ENCODE measurements at regions not wholly inside any gene's neighbourhood (a gene's known extent, or its start where the extent isn't known, plus 50 kb on each side); places are given as distances from the start of the nearest gene placed in this dataset.
"Not testable (repeated sequence)": the region's sequence is repeated elsewhere in the genome, so short reads cannot be mapped to it uniquely, and the experiment has no call there.

DNA sequence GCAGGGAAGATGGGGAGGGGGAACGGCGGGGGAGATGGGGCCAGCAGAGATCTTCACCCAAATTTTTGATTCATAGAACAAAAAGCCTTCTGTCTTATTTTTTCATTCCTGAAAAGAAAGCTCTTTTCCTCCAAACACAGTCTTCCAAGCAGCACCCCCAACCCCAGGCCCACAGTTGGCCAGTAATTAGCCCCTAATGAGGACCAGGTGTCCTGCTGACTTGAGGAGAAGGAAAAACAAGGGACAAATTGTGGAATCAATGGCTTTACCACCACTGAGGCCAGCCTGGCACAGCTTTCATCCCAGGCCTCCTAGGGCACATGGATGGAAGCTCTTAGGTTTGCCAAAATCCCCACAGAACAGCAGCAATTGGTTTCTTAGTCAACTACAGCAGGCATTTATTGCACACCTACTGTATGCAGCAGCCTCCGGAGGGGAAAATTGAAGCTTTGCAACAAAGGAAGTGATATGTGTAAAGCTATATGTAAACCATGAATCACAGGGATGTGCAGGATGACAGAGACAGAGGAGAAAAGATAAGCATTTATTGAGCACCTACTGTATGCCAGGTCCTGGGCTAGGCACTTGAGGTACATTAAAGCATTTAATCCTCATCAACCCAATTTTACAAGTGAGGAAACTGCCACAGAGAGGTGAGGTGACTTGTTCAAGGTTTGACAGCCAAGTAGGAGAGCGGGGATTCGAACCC, 199.5 kb downstream of the TBC1D2B start:
- ATAC-seq, result no peak
- no peaks in the 10 kb centered on the region for H3K36me3 Mint-ChIP-seq
- H3K27ac Mint-ChIP-seq, result no peak overlapping the region
- no peaks in the 10 kb centered on the region for H3K4me1 Mint-ChIP-seq
- H3K27me3 Mint-ChIP-seq, result no peaks in the 10 kb centered on the region
- H3K4me3 Mint-ChIP-seq, result no peak overlapping the region
- H3K9me3 Mint-ChIP-seq, result no peaks in the 10 kb centered on the region

DNA sequence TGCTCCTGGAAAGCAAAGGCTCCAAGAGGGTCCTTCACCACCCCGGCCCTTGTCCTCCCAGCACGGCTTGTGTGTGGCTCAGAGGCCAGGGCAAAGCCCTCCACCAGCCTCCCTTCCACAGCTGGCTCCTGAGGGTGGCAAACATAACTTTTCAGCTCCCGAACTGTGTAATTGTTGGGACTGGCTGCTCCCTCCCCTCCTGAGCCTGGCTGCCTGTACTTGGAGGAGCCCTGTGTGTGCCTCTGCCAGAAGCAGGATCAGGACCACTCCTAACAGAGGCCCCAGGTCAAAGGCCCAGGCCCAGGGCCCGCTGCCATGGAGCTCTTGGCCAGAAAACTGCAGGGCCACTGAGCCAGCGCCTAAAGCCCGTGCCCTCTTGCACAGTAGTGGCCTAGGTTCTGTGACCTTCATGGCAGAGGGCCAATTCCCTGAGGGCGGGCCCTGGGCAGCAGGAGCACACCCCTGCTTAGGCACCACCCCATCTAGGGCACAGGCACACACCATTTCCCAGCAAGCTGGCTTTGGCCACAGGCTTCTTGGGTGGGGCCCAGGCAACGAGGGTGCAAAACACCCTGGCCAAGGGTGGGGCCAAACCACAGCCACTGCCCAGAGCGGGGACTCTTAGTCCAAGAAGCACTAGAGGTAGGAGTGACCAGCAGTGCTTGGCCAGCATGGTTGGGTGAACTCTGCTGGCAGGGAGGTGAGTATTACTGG, 201.2 kb downstream of the TBC1D2B start:
- not testable (repeated sequence) for H3K4me3 Mint-ChIP-seq, H3K4me1 Mint-ChIP-seq, H3K9me3 Mint-ChIP-seq, H3K36me3 Mint-ChIP-seq, H3K27me3 Mint-ChIP-seq, H3K27ac Mint-ChIP-seq
- peak; percentile 4 for ATAC-seq

DNA sequence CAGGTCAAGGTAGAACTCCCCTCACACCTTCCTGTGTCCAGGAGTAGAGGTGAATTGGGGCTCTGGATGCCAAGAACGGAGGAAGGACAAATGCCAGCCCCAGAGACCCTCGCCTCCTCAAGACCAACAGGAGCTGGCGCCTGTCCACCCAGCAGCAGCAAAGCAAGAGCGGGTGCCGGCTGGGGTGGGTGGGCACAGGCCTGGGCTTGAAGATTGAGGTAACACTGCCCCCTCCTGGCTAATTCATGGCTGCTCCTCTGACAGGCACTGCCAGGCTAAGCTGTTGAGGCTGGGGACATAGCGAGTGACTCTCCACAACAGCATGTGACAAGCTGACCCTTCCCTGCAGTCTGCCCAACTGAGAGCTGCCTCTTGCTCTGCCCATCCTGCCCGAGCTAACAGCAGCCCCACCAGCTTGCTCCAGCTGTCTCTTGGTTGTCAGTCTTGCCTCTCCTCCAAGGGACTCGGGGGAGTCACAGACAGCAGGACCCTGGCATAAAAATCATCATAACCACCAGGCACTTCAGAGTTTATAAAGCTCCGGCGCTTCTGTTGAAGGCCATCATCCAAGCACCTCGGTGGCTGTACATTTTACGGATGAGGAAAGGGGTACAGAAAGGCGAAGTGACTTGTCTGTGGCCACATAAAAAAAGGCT, 202.3 kb downstream of the TBC1D2B start:
- H3K27ac Mint-ChIP-seq, H3K4me3 Mint-ChIP-seq, H3K36me3 Mint-ChIP-seq, H3K9me3 Mint-ChIP-seq, H3K4me1 Mint-ChIP-seq: not testable (repeated sequence)
- ATAC-seq, result peak; percentile 49
- peaks cover 14% of the 10 kb centered on the region for H3K27me3 Mint-ChIP-seq

DNA sequence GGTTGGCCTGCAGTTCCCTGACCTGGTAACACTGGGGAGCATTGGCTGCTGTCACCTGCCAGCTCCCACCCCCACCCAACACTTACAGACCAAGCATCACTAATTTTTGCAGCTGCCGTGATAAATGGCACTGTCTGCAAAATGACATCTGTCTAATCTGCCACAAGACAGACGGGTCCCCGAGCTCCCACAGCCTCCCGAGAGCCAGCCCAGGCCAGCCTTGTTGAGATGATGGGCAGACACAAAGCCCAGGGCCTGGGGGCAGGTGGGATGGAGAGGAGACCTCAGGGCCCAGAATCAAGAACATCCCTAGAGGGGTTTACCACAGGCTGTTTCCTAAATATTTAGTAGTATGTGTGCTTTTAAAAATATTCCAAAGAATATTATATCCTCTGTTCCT, 203.4 kb downstream of the TBC1D2B start:
- no peaks in the 10 kb centered on the region for H3K9me3 Mint-ChIP-seq
- no peak overlapping the region for H3K27ac Mint-ChIP-seq
- H3K4me3 Mint-ChIP-seq, result no peak overlapping the region
- H3K4me1 Mint-ChIP-seq, result peaks cover 8% of the 10 kb centered on the region
- peaks cover 19% of the 10 kb centered on the region for H3K27me3 Mint-ChIP-seq
- H3K36me3 Mint-ChIP-seq, result no peaks in the 10 kb centered on the region
- ATAC-seq, result no peak

DNA sequence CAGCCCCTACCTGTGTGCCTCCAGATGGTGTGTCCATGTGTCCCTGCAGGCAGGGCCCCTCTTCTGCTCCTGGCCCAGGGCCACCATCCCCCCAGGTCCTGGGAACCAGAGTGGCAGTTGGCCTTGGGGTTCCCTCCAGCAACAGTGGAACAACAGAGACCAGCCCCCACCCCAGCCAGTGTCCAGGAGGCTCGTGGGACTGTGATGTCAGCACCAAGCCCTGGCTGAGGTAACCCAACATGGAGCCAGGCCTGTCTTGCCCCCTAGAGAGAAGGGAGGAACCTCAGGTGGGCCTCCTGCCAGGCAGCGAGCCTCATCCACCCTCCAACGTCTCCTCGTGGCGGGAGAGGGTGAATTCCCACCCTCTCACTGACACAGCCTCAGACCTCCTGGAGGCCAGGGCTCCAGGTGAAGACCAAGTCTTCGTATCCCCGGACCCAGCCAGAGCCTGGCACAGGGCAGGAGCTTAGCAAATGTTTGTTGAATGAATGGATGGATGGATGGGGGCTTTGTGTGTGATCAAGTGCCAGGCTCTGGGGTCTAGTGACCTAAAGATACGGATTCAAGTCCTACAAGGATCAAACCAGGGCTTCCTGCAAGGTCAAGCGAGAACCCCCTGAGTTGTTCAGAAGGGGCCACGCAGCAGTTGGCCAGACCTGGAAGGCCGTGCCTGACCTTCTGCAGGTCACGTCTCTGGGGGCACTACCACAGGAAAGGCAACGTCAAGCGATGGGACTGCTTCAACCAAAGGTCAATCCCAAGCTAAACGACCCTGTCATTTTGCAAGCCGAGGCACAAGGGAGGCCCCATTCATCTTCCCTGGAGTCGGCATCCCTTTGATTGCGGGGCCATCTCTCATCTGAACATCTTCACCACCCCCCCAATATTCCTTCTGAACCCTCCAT, 204.7 kb downstream of the TBC1D2B start:
- not testable (repeated sequence) for ATAC-seq, H3K9me3 Mint-ChIP-seq, H3K36me3 Mint-ChIP-seq, H3K27ac Mint-ChIP-seq, H3K4me1 Mint-ChIP-seq, H3K4me3 Mint-ChIP-seq
- H3K27me3 Mint-ChIP-seq, result peaks cover 19% of the 10 kb centered on the region

DNA sequence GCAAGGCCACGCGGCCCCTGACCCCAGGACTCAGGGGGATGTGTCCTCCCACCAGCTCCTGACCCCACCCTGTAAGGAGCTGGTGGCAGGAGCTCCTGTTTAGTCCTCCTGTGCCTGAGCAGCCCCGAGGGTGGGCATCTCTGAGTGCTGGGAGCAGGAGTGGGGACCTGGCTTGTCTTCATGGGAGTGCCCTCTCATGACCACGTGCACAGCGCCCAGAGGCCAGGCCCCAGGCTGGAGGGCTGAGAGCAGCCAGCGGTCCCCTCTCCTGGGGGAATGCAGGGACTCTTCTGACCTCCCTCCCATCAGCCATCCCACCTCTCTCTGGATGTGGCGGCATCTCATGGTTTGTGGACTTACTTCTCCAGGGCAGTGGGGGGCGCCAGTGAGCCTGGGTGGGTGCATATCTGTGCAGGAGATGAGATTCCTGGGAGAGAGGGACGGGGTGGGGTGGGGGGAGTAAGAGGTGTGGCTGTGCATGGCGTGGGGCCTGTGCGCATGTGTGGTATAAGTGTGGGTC, 205.6 kb downstream of the TBC1D2B start:
- Mint-ChIP-seq H3K27ac (no peak overlapping the region), H3K36me3 (no peaks in the 10 kb centered on the region), H3K27me3 (peaks cover 26% of the 10 kb centered on the region), H3K9me3 (no peaks in the 10 kb centered on the region), H3K4me3 (no peak overlapping the region), H3K4me1 (peaks cover 8% of the 10 kb centered on the region)
- ATAC-seq, result peak; percentile 15

DNA sequence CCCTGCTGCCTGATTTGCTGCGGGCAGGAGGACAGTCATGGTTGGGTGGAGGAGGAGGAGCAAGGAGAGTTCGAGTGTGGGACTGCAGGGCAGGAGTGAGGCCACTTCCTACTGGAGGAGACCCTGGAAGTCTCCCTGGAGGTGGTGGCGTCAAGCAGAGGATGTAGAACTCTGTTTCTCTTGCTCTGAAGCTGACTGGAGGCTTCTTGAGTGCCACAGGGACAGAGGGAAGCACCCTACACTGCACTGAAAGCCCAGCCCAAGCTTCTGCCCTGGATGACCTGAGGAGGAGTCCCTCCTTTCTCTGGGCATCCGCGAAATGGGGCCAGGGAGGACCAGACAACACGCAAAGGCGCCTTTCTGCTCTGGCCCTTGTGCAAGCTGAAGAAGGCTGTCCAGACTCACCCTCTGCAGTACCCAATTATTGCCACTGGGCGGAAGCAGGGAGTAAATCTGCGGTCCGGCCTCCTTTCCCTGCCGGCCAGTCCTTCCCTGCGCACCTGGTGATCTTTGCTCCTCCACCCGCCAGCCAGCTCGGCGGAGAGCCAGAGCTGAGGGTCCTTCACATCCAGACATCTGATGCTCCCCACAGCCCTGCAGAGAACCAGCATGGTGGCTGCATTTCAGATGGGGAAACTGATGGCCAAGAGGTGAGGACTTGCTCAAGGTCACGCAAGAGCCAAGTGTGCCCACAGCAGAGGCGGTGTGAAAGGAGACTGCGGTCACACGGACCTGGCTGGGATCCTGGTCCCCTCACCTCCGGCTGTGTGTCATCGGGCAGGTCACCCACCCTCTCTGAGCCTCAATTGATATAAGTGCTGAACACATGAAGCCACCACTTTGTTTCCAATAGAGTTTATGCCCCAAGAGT, 207.1 kb downstream of the TBC1D2B start:
- no peak for ATAC-seq
- no peak overlapping the region for H3K4me3 Mint-ChIP-seq
- H3K27me3 Mint-ChIP-seq, result peaks cover 36% of the 10 kb centered on the region
- no peaks in the 10 kb centered on the region for H3K36me3 Mint-ChIP-seq
- no peaks in the 10 kb centered on the region for H3K9me3 Mint-ChIP-seq
- peaks cover 8% of the 10 kb centered on the region for H3K4me1 Mint-ChIP-seq
- no peak overlapping the region for H3K27ac Mint-ChIP-seq

DNA sequence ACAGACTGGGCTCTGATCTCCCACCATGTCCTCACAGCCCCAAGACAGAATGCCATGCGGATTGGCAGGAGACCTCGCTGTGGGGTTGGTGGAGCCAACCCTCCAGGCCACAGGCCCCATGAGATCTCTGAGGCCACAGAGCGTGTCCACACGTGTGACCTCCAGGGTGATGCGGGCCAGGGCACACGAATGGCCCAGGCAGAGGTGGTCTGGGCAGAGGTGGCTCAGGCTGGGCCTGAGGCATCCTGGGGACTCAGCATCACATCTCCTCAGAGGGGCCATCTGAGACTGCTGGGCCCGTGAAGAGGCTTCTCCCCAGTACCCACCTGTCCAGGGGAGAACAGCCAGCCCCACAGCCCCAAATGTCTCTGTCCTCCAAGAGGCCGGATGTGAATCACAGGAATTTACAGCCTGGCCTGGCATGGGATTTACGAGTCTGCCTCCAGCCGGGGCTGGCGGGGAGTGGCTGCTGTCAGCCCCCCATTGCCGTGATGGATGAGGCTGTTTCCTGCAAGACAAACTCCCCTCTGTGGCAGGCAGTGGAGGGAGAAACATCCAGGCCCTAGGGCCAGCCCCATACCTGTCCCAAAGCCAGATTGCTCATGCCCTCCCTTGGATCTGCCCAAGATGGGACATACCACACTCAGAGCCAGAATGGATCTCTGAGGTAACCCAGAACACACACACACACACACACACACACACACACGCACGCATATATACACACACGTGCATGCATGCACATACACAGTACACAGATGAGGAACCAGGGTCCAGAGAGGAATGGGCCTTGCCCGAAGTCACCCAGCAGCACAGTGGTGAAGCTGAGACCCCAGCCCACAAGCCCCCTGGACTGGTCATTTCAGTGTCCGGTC, 208.3 kb downstream of the TBC1D2B start:
- no peaks in the 10 kb centered on the region for H3K36me3 Mint-ChIP-seq
- ATAC-seq, result no peak
- H3K27ac Mint-ChIP-seq, result no peak overlapping the region

DNA sequence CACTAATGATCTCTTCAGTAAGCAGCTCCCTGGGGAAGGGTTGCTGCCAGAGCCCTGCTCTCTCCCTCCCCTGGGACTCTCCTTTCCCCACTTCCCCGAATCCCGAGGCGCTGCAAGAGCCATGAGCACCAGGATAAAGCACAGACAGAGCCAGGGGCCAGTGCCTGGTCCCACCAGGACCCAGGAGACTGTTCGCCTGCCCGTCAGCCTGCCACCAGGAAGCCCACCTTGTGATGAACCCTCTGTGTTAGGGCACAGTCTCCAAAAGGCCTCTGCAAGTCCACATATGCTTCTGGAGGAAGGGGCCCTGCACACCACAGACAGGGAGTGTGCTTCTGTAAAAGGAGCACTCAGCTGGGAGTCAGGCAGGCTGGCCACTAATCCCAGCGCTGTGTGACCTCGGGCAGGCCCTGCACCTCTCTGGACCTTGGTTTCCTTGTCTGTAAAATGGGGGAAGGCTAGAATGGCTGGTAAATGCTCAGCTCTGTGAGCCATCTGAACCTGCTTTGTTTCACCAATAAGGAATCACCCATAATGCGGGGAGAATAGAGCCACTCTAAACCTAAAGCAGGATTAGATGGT, 209.4 kb downstream of the TBC1D2B start:
- H3K9me3 Mint-ChIP-seq, ATAC-seq, H3K4me3 Mint-ChIP-seq, H3K4me1 Mint-ChIP-seq, H3K36me3 Mint-ChIP-seq, H3K27ac Mint-ChIP-seq: not testable (repeated sequence)
- H3K27me3 Mint-ChIP-seq, result peaks cover 48% of the 10 kb centered on the region

More for the DNA sequence above, 208.3 kb downstream of the TBC1D2B start:
- Mint-ChIP-seq H3K9me3 (no peaks in the 10 kb centered on the region), H3K27me3 (peaks cover 37% of the 10 kb centered on the region), H3K4me3 (no peak overlapping the region), H3K4me1 (peaks cover 8% of the 10 kb centered on the region)

DNA sequence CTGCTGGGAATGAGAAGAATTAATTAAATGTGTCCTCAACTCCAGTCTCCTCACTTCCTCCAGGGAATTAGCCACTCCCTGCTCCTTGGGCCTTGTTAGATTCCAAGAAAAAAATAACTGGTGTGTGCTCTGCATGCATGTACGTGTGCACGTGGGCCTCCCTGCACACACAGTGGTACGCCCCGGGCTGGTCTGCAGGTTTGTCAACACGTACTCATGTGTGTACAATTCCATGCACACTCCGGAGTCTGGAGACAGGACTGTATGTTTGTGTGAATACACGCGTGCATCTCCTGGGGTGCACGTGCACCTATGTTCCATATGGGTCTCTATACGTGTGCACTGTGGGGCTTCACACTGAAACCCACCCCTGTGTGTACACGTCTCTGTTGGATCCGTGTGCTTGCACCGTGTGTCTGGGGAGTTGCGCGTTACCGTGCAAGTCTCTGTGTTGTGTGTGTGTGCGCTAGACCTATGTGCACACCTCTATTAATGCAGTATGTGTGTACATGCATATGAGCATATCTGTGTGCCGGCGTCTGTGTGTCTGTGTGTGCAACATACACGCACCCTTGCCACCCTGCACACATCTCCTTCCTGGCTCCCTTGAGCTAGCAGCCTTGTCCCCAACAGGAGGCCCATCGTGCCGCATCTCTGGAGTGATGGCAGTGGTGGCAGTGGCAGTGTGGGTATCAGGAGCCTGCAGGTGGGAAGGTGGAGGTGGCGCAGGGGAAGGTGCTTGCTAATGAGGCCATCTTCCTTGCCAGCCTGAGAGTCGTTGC, 210.1 kb downstream of the TBC1D2B start:
- H3K4me1 Mint-ChIP-seq, result peaks cover 8% of the 10 kb centered on the region
- ATAC-seq, result no peak
- no peaks in the 10 kb centered on the region for H3K36me3 Mint-ChIP-seq
- no peak overlapping the region for H3K27ac Mint-ChIP-seq
- no peak overlapping the region for H3K4me3 Mint-ChIP-seq
- no peaks in the 10 kb centered on the region for H3K9me3 Mint-ChIP-seq
- H3K27me3 Mint-ChIP-seq, result peaks cover 55% of the 10 kb centered on the region

DNA sequence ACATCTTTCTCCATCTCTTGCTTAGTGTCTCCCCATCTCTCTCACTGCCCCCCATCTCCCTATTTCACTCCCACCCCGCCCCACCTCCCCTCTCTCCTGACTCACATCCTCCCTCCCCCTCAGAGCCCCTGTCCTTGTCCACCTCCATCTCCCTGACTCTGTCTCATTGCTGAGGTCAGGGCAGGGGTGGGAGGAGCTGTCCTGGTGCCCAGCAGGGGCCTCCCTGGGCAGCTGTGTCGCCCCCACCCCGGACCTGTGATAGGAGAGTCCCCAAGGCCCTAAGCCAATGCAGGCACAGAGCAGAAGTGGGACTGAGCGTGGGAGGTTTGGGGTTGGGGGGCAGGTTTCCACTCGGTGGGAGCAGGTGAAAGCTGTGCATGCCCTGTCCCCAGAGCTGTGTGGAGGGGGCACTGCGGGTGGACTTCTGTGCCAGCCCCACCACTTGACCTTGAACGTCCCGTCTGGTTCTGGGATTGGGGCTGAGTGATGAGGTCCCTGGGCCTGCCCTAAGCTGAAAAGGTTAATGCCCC, 210.8 kb downstream of the TBC1D2B start:
- ATAC-seq, result no peak
- Mint-ChIP-seq H3K36me3 (no peaks in the 10 kb centered on the region), H3K27ac (no peak overlapping the region), H3K4me3 (no peak overlapping the region), H3K9me3 (no peaks in the 10 kb centered on the region), H3K4me1 (peaks cover 8% of the 10 kb centered on the region), H3K27me3 (peaks cover 60% of the 10 kb centered on the region)

DNA sequence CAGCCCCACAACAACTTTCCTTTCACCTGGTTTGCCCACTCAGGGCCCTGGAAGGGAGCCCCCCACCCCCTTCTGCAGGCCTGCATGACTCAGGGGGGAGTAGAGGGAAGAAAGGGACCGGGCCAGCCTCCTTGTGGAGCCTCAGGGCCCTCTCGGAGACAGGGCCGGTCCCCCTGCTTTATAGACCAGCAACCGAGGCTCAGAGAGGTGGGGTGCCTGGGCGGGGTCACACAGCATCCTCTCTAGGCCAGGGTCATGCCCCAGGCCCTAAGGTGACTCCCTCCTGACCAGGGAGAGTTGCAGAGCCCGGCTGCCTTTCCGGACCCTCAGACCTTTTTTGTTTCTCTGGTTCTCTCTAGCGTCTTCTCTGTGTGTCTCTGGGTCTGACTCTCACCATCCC, 211.3 kb downstream of the TBC1D2B start:
- no peak for ATAC-seq
- Mint-ChIP-seq H3K4me3 (no peak overlapping the region), H3K9me3 (no peaks in the 10 kb centered on the region), H3K36me3 (no peaks in the 10 kb centered on the region), H3K27ac (no peak overlapping the region), H3K4me1 (peaks cover 8% of the 10 kb centered on the region), H3K27me3 (peaks cover 56% of the 10 kb centered on the region)

Data from stimulated activated memory B cell treated with anti-CD40 and anti-IgM and Interleukin-4, amounts not matched to agents 10 μg/mL and 1 μg/mL and 100 μg/mL, for 72 hours (primary cell).